Fibroblast of lung (primary cell): ENCODE measurements at regions not wholly inside any gene's neighbourhood (a gene's known extent, or its start where the extent isn't known, plus 50 kb on each side); places are given as distances from the start of the nearest gene placed in this dataset.

Source experiments
- DNase-seq, 2 donors: peaks; one replicate each; pipeline versions ENCODE4 v3.0.0 to v3.0.0-alpha.2; 2010; ENCODE audit warnings: low read depth in 2 of 2
- H2AFZ ChIP-seq: 2 replicates; pipeline ENCODE4 v1.5.1; 2012; ENCODE audit warnings: low read length, control low read depth, inconsistent platforms
- H3K27ac ChIP-seq: 2 replicates; pipeline ENCODE4 v1.5.1; 2011; ENCODE audit warnings: low read length, control low read depth; ENCODE audit not compliant: insufficient read depth
- H3K27me3 ChIP-seq: 2 replicates; pipeline ENCODE4 v1.5.1; 2011; ENCODE audit warnings: mild to moderate bottlenecking, low read length; ENCODE audit not compliant: control insufficient read depth, insufficient read depth
- H3K36me3 ChIP-seq: 2 replicates; pipeline ENCODE4 v1.5.1; 2011; ENCODE audit warnings: low read length; ENCODE audit not compliant: control insufficient read depth, insufficient read depth
- H3K4me1 ChIP-seq: 2 replicates; pipeline ENCODE4 v1.5.1; 2011; ENCODE audit warnings: low read length; ENCODE audit not compliant: control insufficient read depth, insufficient read depth; ENCODE audit errors: extremely low read depth
- H3K4me2 ChIP-seq: 2 replicates; pipeline ENCODE4 v1.5.1; 2011; ENCODE audit warnings: low read length, control low read depth; ENCODE audit not compliant: insufficient read depth; ENCODE audit errors: extremely low read depth
- H3K4me3 ChIP-seq, 4 experiments: fragments of 200-600 bp in 1 of 4; sonication (generic) in 1 of 4; replicated peaks in 1 of 4; 2 replicates each; pipeline ENCODE4 v1.5.1; 2011 to 2016; ENCODE audit warnings: low read length in 4 of 4, low read depth in 3 of 4, mild to moderate bottlenecking in 3 of 4, control low read depth in 2 of 4, inconsistent platforms in 1 of 4, mixed read lengths in 1 of 4; ENCODE audit not compliant: insufficient read depth in 1 of 4; ENCODE audit errors: control extremely low read depth in 1 of 4
- H3K79me2 ChIP-seq: 2 replicates; pipeline ENCODE4 v1.5.1; 2012; ENCODE audit warnings: mild to moderate bottlenecking, low read length, inconsistent platforms; ENCODE audit not compliant: control insufficient read depth, insufficient read depth
- H3K9ac ChIP-seq: 2 replicates; pipeline ENCODE4 v1.5.1; 2011; ENCODE audit warnings: mild to moderate bottlenecking, low read length, control low read depth; ENCODE audit not compliant: insufficient read depth
- H3K9me3 ChIP-seq: 2 replicates; pipeline ENCODE4 v1.5.1; 2012; ENCODE audit warnings: low read depth, low read length; ENCODE audit not compliant: control insufficient read depth, insufficient read depth
- H4K20me1 ChIP-seq: 2 replicates; pipeline ENCODE4 v1.5.1; 2011; ENCODE audit warnings: low read length; ENCODE audit not compliant: control insufficient read depth, insufficient read depth; ENCODE audit errors: extremely low read depth
- EZH2 ChIP-seq: IDR thresholded peaks from 2 replicates; pipeline ENCODE4 v1.5.1; 2012; ENCODE audit warnings: low read length, control low read depth, mild to moderate bottlenecking; ENCODE audit errors: missing control alignments
- TF ChIP-seq, protein P1 (sequence below), 2 donors: IDR thresholded peaks in 1 of 2; conservative IDR thresholded peaks in 1 of 2; 1 replicate in 1 of 2; 2 replicates in 1 of 2; pipeline ENCODE4 v1.5.1; 2011 to 2012; ENCODE audit warnings: low read length in 2 of 2, control low read depth in 1 of 2, inconsistent platforms in 1 of 2, low read depth in 1 of 2, mild to moderate bottlenecking in 1 of 2

DNA sequence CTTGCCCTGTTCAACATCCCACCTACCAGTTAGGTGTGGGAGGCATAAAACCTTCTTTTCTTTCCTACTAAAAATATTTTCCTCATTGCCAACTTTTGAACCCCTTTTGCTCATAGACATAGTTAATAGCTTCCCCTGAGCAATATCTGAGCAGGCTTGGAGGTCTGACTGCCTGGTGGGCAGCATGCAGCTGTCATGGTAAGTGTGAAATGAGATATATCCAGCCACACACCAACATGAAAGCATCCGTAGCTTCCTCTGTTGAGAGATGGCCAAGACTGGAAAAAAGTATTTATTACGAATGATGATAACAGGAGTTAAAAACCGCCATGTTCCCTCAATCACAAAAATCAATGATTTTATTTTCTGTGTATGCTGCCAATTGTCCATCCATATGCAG, 190.1 kb downstream of the TMEM38B start:
- no peak overlapping the region for H2AFZ ChIP-seq
- no peak overlapping the region for H3K9ac ChIP-seq
- no peak overlapping the region for H3K4me2 ChIP-seq
- H4K20me1 ChIP-seq: no peaks in the 10 kb centered on the region
- DNase-seq: no peak
- no peaks in the 10 kb centered on the region for H3K79me2 ChIP-seq
- H3K9me3 ChIP-seq: no peaks in the 10 kb centered on the region
- H3K4me3 ChIP-seq: no peak overlapping the region
- TF ChIP-seq, protein P1, sequence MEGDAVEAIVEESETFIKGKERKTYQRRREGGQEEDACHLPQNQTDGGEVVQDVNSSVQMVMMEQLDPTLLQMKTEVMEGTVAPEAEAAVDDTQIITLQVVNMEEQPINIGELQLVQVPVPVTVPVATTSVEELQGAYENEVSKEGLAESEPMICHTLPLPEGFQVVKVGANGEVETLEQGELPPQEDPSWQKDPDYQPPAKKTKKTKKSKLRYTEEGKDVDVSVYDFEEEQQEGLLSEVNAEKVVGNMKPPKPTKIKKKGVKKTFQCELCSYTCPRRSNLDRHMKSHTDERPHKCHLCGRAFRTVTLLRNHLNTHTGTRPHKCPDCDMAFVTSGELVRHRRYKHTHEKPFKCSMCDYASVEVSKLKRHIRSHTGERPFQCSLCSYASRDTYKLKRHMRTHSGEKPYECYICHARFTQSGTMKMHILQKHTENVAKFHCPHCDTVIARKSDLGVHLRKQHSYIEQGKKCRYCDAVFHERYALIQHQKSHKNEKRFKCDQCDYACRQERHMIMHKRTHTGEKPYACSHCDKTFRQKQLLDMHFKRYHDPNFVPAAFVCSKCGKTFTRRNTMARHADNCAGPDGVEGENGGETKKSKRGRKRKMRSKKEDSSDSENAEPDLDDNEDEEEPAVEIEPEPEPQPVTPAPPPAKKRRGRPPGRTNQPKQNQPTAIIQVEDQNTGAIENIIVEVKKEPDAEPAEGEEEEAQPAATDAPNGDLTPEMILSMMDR (conservative IDR thresholded peaks at IDR 0.05 in 1 of 2, IDR thresholded peaks at IDR 0.05 in 1 of 2; ENCODE audit: low read depth in 1 of 2, low read length in 2 of 2): no peak
- no peak for TF ChIP-seq EZH2
- H3K4me1 ChIP-seq: no peaks in the 10 kb centered on the region
- no peaks in the 10 kb centered on the region for H3K36me3 ChIP-seq
- H3K27me3 ChIP-seq: no peaks in the 10 kb centered on the region
- H3K27ac ChIP-seq: no peak overlapping the region

DNA sequence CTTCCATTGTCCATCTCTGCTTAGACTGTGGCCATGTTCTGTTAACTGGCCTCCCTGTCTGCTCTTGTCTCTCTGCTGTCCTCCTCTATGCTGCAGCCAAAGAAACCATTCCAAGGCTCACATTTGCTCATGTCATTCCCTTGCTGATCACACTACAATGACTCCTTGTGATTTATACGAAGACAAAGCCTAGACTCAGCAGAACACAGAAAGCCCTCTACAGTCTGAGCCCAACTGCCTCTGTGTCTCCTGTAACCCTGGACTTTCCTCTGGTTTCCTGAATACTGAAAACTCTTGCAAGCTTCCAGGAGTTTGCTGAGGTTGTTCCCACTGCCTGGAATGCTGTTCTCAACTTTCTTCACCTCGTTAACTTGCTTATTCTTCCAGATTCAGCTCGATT, 191.8 kb downstream of the TMEM38B start:
- Histone ChIP-seq H3K4me2 (no peak overlapping the region), H3K36me3 (no peaks in the 10 kb centered on the region), H4K20me1 (no peaks in the 10 kb centered on the region), H3K79me2 (no peaks in the 10 kb centered on the region), H3K4me3 (no peak overlapping the region), H3K9me3 (no peaks in the 10 kb centered on the region), H3K9ac (no peak overlapping the region), H2AFZ (no peak overlapping the region), H3K27ac (no peak overlapping the region), H3K27me3 (no peaks in the 10 kb centered on the region), H3K4me1 (no peaks in the 10 kb centered on the region)
- TF ChIP-seq EZH2: no peak
- no peak for DNase-seq

DNA sequence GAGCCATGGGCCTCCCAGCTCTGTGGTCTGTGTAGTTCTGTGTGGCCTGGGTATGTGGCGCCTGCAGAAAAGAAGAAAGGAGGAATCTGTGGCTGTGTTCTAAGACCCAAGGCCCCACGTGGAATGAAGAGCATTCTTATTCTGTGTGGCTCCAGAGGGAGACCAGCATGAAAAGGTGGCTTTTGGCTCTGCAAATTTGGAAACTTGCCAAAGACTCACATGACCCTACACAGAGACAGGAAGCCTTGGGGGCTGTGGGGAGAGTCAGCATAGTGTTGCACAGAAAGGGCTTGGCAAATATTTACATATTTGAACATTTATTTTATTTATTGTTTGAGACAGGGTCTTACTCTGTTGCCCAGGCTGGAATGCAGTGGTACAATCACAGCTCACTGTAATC, 193.3 kb downstream of the TMEM38B start:
- Histone ChIP-seq H2AFZ (no peak overlapping the region), H3K79me2 (no peaks in the 10 kb centered on the region), H3K27me3 (no peaks in the 10 kb centered on the region), H3K4me3 (no peak overlapping the region), H3K36me3 (no peaks in the 10 kb centered on the region), H3K27ac (no peak overlapping the region), H3K9ac (no peak overlapping the region), H3K4me1 (no peaks in the 10 kb centered on the region), H3K9me3 (no peaks in the 10 kb centered on the region), H4K20me1 (no peaks in the 10 kb centered on the region), H3K4me2 (no peak overlapping the region)
- DNase-seq: no peak
- TF ChIP-seq EZH2: no peak

DNA sequence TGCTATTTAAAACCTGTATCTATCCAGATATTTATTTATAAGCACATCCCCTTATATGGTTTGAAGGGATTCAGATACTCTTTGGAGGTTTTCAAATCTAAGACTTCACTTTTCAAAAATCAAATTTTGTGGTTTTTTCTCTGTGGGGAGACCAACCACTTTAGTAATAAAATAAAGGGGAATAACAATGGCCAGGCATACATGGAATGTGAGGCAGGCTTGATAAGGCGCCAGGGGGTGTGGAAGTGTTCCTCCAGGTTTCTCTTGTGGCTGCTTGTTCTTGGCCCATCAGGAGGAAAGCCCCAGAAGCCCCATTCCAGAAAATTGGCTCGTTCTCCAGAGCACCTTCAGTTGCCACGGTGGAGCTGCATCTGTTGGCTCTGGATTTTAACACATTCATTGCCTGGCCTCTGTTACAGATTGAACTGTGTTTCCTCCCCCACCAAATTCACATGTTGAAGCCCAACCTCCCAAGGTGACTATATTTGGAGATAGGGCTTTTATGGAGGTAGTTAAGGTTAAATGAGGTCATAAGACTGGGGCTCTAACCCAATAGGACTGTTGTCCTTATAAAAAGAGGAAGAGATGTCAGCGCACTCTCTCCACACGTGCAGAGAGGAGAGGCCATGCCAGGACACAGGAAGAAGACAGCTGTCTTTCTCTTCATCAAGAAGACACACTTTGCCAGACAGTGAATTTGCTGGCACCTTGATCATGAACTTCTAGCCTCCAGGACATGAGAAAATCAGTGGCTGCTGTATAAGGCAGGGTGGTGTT, 195.9 kb downstream of the TMEM38B start:
- Histone ChIP-seq H3K4me2 (no peak overlapping the region), H3K27ac (no peak overlapping the region), H3K36me3 (no peaks in the 10 kb centered on the region), H3K4me3 (no peak overlapping the region), H4K20me1 (no peaks in the 10 kb centered on the region), H3K4me1 (no peaks in the 10 kb centered on the region), H3K9ac (no peak overlapping the region), H3K27me3 (no peaks in the 10 kb centered on the region), H3K79me2 (no peaks in the 10 kb centered on the region), H2AFZ (no peak overlapping the region), H3K9me3 (no peaks in the 10 kb centered on the region)
- TF ChIP-seq, protein P1 (conservative IDR thresholded peaks at IDR 0.05 in 1 of 2, IDR thresholded peaks at IDR 0.05 in 1 of 2; ENCODE audit: low read depth in 1 of 2, low read length in 2 of 2): no peak
- no peak for TF ChIP-seq EZH2
- DNase-seq: peak in 1 of 2 donors; percentile 30
